ENCODE measurements at regions not wholly inside any gene's neighbourhood (a gene's known extent, or its start where the extent isn't known, plus 50 kb on each side); places are given as distances from the start of the nearest gene placed in this dataset.

- TF ChIP-seq CTCF (conservative IDR thresholded peaks at IDR 0.05; ENCODE audit: low read depth, low read length) (no peak), EZH2 (IDR thresholded peaks at IDR 0.05; ENCODE audit: low read length, unreplicated experiment) (no peak), EZH2phosphoT487 (IDR thresholded peaks at IDR 0.05; ENCODE audit: borderline replicate concordance, low read length) (no peak)
Observed at GRCh38 chr5:52388349-52388748, 399.4 kb upstream of the ITGA1 start.

Measured in PC-3 (cell line).